ENCODE measurements at regions not wholly inside any gene's neighbourhood (a gene's known extent, or its start where the extent isn't known, plus 50 kb on each side); places are given as distances from the start of the nearest gene placed in this dataset.

DNA sequence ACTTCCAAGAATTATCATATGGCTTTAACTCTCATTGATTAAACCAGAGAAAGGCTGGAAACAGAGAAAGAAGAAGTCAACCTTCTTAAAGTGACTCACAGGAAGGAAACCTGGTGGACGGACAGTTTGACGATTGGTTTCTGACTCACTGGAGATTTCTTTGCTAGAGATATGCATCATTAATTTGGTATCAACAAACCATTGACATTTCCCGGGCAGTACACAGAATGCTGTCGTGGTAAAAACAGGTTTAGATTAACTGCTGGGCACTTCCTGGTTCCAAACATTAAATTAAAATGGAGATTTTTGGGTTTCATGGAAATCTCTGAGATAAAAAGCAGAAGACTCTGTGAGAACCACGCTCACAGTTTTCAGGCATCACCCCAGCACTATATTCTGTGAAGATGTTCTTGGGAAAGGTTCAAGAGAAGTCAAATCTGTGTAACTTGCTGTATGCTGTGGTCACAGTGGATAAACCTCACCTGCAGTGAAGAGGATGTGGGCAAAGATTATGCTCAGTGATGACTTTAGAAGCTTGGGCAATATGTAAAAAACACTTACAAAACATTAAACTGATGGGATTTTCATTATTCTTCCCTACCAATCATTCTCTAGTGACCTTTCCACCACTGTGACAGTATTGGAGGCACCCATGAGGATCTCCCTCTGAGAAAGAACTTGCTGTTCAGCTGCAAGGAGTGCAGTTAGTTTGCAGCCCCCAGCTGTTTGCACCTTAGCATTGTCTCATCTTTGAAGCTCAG is 61.1 kb upstream of the CD44 start:
- DNase-seq = peak; percentile 74 to 75

DNA sequence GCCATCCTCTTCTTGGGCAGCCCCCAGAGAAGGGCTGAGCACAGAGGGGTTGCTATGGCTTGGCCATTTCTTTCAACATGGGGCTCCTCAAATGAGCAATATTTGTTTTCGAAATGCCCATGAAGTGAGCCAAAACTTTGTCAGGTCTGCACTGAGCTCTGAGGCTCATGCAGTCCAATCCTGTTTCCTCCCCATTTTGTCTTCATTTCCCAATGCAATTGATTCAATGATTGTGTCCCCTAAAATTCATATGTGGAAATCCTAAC is 60.6 kb upstream of the CD44 start:
- no peak for DNase-seq

DNA sequence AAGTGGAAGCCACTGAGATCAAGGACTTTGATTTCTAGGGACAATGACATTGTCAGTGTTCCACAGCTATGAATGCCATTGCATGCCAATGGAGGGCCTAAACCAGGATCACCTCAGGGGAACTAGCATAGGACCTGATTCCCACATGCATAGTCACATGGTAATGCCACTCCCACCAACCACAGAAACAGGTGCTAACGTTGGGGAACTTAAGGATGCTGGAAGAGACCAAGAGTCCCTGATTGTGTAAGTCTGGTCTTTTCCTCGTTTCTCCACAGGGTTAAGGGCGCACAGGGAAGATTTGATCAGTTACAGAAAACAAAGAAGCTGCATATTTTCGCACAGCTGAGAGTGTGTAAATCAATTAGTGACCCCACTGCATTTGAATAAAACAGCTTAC is 59.4 kb upstream of the CD44 start:
- no peak for DNase-seq

DNA sequence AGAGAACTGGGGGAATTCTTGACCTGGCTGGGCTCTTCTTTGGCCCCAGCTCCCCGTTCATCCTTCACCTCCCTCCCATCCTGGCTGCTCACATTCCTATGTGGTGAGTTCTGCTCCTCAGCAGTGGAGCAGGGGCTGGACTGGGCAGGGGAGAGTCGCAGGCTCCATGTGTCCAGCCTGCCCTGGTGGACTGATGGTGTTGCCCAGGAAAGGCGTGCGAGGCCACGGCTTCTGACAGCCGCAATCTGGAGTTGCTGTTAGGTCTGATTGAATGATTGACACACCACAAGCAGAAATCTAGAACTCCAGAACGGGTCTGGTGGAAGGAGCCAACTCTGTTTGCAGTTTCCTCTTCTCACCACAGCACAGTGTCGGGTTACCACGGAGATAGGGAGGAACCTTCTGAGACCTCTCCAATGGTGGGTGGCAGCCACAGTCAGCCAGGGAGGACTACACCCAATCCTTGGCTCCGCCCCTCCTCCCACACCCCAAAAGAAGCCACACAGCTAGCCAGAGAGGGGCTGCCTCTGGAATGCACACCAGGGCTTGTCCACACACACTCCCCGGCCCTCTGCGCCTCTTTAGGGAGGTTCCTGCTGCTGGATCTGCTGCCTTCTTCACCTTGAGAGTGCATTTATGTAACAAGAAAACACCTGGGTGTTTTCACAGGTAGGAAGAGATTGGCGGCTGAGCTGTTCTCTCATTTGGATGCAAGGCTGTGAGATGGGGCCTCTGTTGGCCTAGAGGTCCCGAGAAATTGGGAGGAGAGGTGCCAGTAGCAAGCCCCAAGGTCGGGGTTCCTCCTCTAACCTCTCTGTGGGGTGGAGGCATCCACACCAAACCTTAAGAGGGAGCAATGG is 56.4 kb upstream of the CD44 start:
- DNase-seq = peak; percentile 92 to 96

DNA sequence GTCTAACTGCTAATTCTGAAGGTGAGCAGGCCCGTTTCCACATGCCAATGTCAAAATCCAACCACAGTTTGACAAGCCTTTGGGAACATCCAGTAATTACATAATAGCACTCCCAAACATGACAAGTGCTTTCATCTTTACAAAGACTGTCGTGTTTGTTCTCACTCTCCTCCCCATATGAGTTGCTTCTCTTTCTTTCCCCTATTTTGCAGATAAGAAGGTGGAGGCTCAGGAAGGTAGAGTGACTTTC is 55.9 kb upstream of the CD44 start:
- DNase-seq = no peak

DNA sequence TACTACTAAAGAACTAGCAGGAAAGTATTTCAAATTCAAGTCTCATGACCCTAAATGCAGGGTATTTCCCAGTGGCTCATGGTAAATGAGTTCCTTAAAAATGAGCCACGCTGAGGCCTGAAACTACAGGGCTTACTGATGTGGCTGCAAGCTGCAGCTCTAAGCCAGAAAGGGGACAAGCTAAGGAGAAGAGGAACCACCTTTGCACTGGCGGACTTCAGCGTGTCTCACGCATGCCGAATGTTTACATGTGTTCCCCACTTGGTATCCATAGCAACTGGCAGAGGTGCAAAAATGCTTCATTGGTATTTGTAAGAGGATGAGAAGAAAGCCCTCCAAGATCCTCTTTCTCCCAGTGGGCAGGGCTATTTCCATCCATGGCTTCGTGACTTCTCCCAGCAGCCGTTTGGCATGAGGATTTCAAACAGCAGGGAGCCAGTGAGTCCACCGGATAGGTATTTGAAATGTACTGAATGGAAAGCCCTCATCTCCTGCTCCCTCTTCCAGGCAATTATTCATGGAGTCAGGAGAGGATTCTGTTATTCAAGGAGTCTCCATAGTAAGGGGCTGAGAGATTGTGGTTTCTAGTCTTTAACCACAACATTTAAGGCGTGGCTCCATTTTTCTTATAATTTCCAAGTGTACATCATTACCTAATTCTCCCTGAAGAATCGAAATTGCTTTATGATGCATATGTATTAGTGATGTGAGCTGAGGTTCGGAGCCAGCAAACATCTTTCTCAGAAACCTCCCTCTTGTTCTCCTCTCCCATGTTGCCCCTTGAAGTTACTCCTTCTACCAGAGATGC is 55.3 kb upstream of the CD44 start:
- DNase-seq = peak; percentile 83 to 93

DNA sequence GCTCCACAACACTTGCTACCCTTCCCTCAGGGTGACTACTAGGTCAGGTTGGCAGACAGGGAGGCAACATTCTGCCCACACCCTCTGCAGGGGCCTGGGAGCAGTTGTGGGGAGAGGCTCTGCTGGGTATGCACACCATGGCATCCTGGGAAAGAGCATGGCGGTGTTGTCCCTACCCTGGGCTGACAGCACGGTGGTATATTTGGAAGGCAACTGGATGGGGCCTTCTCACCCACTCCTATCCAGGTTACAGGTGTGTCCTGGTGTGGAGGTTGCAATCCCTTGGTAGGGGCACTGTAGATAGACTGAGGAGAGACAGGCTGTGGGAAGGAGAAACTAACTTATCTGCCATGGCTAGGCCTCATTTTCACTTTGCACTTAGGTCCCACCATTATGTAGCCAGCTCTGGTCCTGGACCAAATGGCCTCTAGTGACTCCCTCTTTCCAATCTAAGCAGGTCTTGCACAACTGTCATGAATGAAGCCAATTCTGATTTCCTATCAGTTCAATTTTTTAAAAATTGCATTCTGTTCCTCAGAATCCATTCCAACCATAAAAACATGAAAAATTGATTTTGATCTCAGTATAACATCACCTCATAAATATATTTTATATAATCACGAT is 54.0 kb upstream of the CD44 start:
- DNase-seq = no peak

DNA sequence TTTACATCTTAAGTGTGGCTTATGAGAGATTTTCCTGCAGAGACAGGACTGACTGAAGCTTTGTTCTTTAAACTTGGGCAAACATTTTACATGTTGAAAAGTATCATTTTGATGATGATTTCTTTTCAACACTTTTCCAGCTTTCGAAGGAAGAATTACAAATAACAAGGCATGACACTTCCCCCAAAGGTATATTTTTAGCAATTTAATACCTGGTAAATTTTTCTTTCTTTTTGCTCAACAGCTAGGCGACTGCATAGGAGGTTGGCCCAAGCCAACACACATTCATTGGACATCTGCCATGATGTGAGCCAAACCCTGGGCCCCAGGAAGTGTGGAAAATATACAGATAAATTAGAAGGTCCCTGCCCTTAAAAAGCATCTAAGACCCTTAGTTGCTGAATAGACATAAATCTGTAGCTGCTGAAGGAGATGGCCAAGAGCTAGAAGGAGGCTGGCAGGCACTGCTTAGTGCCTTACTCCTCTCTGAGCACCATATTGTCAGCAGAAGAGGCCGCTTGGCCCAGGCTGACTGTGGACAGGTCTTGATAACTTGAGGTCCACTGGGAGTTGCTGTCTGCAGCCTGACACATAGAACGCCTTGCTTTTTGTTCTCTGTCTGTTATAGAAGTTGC is 53.3 kb upstream of the CD44 start:
- DNase-seq = no peak

DNA sequence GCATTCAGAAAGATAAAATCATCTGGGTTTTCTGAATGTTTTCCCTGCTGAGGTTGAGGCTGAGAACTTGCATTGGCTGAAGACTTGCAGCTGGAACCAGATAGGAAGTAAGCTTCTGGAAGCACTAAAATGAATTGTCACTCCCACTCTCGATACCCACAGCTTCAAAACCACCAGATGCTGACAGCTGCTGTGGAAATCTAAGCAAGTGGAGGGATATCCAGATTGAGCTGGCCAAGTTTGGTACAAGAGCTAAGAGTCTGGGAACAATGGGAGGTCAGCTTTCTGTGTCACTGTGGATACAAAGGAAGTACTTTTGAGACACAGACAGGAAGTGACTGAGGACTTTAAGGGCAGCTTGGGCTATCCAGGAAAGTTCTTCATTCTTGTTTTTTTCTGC is 51.3 kb upstream of the CD44 start:
- peak in 1 of 2 donors; percentile 9 for DNase-seq

DNA sequence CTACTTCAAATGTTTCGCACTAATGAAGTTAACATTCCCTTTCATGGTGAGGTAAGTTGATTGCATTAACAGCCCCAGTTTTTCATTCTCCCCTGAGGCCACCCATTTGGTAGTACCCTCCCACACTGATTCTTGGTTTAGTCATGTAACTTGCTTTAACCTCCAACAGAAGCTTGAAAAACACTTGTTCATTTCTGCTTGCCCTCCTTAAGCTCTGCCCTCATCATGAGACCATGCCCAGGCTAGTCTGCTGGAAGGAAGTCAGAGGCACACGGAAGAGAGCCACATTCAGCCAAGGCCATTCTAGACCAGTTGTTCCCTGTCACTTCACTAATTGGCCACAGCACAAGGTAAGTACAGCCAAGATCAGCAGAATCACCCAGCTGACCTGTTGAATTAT is 50.7 kb upstream of the CD44 start:
- DNase-seq = no peak

DNA sequence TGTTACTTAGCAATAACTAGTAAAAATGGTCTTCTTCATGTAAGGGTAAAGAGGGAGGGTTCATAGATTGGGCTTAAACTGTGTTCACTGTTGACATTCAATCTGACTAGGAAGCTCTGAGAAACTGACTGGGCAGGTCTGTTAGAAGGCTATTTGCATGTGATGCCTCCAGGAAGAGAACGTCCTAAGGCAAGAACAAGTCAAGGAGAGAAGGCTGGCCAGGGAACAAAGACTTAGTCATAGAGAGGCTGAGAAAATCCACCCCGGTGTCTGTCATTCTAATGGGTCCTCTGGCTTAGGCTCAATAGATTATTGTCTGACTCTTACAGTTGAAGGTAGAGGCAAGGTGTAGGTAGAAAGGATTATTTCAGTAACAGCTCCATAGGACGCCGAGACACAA is 50.3 kb upstream of the CD44 start:
- no peak for DNase-seq
